Tibial artery (tissue), 4 donors: ENCODE measurements at regions not wholly inside any gene's neighbourhood (a gene's known extent, or its start where the extent isn't known, plus 50 kb on each side); places are given as distances from the start of the nearest gene placed in this dataset.

Experiments
- DNase-seq, 2 donors: peaks; one replicate each; pipeline ENCODE4 v3.0.0-alpha.2; 2019
- H3K27ac ChIP-seq, 2 donors: fragments of 200-600 bp; sonication (generic) in 1 of 2; 1 replicate in 1 of 2; 2 replicates in 1 of 2; pipeline ENCODE4 v1.5.1; 2018 to 2019; ENCODE audit warnings: mild to moderate bottlenecking in 1 of 2
- H3K27me3 ChIP-seq, 2 donors: fragments of 200-600 bp; sonication (generic) in 1 of 2; one replicate each; pipeline versions ENCODE4 v1.5.1 to v1.6.0; 2016 to 2019
- H3K36me3 ChIP-seq, 3 donors: fragments of 200-600 bp; sonication (generic) in 2 of 3; one replicate each; pipeline ENCODE4 v1.5.1; 2016 to 2019; ENCODE audit warnings: mild to moderate bottlenecking in 2 of 3
- H3K4me1 ChIP-seq, 4 donors: fragments of 200-600 bp; sonication (generic) in 2 of 4; 1 replicate in 3 of 4; 2 replicates in 1 of 4; pipeline ENCODE4 v1.5.1; 2016 to 2019
- H3K4me3 ChIP-seq, 2 donors: fragments of 200-600 bp; sonication (generic) in 1 of 2; 1 replicate in 1 of 2; 2 replicates in 1 of 2; pipeline ENCODE4 v1.5.1; 2018 to 2019; ENCODE audit warnings: mild to moderate bottlenecking in 2 of 2
- H3K9me3 ChIP-seq, 3 donors: fragments of 200-600 bp; sonication (generic) in 1 of 3; one replicate each; pipeline ENCODE4 v1.5.1; 2016 to 2019
- CTCF ChIP-seq, 2 experiments: fragments of 200-600 bp in 1 of 2; fragments of 450-650 bp in 1 of 2; IDR thresholded peaks; one replicate each; pipeline ENCODE4 v1.5.1; 2017 to 2019; ENCODE audit warnings: antibody characterized with exemption in 2 of 2, mild to moderate bottlenecking in 1 of 2, moderate library complexity in 1 of 2
- intact Hi-C: fragments of 100-400 bp; cut with DNase I; formaldehyde crosslinking; loops from one replicate; pipeline ENCODE4 v1.15.0; 2023; ENCODE audit warnings: low total_unique reads

- intact Hi-C loops = no loop called here
These were observed 757.7 kb upstream of the TMEM132C start for GRCh38 chr12:127509066-127509778.

GRCh38 chr12:127515941-127516340, 751.0 kb upstream of the TMEM132C start:
- H3K36me3 ChIP-seq = no peaks in the 10 kb centered on the region
- H3K27ac ChIP-seq = no peak overlapping the region
- intact Hi-C loops = no loop called here
- no peak overlapping the region for H3K4me3 ChIP-seq
- H3K4me1 ChIP-seq = no peaks in the 10 kb centered on the region
- no peaks in the 10 kb centered on the region for H3K27me3 ChIP-seq
- no peak for DNase-seq
- TF ChIP-seq CTCF (IDR thresholded peaks at IDR 0.05) = no peak
- H3K9me3 ChIP-seq = no peaks in the 10 kb centered on the region

More at GRCh38 chr12:127509066-127509778, 757.7 kb upstream of the TMEM132C start:
- H3K4me1 ChIP-seq = no peaks in the 10 kb centered on the region
- no peak for TF ChIP-seq CTCF (IDR thresholded peaks at IDR 0.05)
- no peaks in the 10 kb centered on the region for H3K36me3 ChIP-seq
- no peak for DNase-seq
- H3K27me3 ChIP-seq = no peaks in the 10 kb centered on the region
- H3K4me3 ChIP-seq = no peak overlapping the region
- H3K9me3 ChIP-seq = no peaks in the 10 kb centered on the region
- no peak overlapping the region for H3K27ac ChIP-seq

- no peak overlapping the region for H3K4me3 ChIP-seq
- no peaks in the 10 kb centered on the region for H3K9me3 ChIP-seq
- no peak for DNase-seq
- H3K27ac ChIP-seq = no peak overlapping the region
- H3K36me3 ChIP-seq = no peaks in the 10 kb centered on the region
- no peaks in the 10 kb centered on the region for H3K4me1 ChIP-seq
- no peak for TF ChIP-seq CTCF (IDR thresholded peaks at IDR 0.05)
- H3K27me3 ChIP-seq = no peaks in the 10 kb centered on the region
- intact Hi-C loops = no loop called here
These were observed 750.5 kb upstream of the TMEM132C start for GRCh38 chr12:127516467-127516866.

GRCh38 chr12:127519779-127520178, 747.2 kb upstream of the TMEM132C start:
- intact Hi-C loops = no loop called here
- no peak overlapping the region for H3K4me3 ChIP-seq
- no peaks in the 10 kb centered on the region for H3K4me1 ChIP-seq

GRCh38 chr12:127526925-127527324, 740.0 kb upstream of the TMEM132C start:
- intact Hi-C loops = no loop called here
- Histone ChIP-seq H3K36me3 (no peaks in the 10 kb centered on the region), H3K4me1 (no peaks in the 10 kb centered on the region), H3K9me3 (no peaks in the 10 kb centered on the region), H3K27me3 (no peaks in the 10 kb centered on the region), H3K27ac (no peak overlapping the region), H3K4me3 (no peak overlapping the region)
- no peak for DNase-seq
- TF ChIP-seq CTCF (IDR thresholded peaks at IDR 0.05) = no peak

More at GRCh38 chr12:127519779-127520178, 747.2 kb upstream of the TMEM132C start:
- TF ChIP-seq CTCF (IDR thresholded peaks at IDR 0.05) = no peak
- Histone ChIP-seq H3K27ac (no peak overlapping the region), H3K27me3 (no peaks in the 10 kb centered on the region), H3K36me3 (no peaks in the 10 kb centered on the region), H3K9me3 (no peaks in the 10 kb centered on the region)
- DNase-seq = no peak
